ENCODE measurements at regions not wholly inside any gene's neighbourhood (a gene's known extent, or its start where the extent isn't known, plus 50 kb on each side); places are given as distances from the start of the nearest gene placed in this dataset.
"Not testable (repeated sequence)": the region's sequence is repeated elsewhere in the genome, so short reads cannot be mapped to it uniquely, and the experiment has no call there.

- H3K27ac ChIP-seq (ENCODE audit: low read depth in 1 of 2, low read length in 2 of 2); H3K36me3 ChIP-seq (replicated peaks in 1 of 2; ENCODE audit: control insufficient read depth in 1 of 2, insufficient read depth in 2 of 2, low read length in 2 of 2); H3K4me2 ChIP-seq (replicated peaks; ENCODE audit: extremely low read depth, low read length, poor library complexity, severe bottlenecking); H3K27me3 ChIP-seq (ENCODE audit: control insufficient read depth in 2 of 2, insufficient read depth in 2 of 2, low read length in 2 of 2); H3K4me1 Mint-ChIP-seq; H3K4me3 ChIP-seq (replicated peaks in 1 of 3; ENCODE audit: low read depth in 2 of 3, low read length in 3 of 3); H3K4me1 ChIP-seq (ENCODE audit: control insufficient read depth in 1 of 2, insufficient read depth in 2 of 2, low read length in 2 of 2); H2AFZ ChIP-seq (ENCODE audit: insufficient read depth, low read depth, low read length, poor library complexity, severe bottlenecking); H3K4me3 Mint-ChIP-seq; H3K9me3 Mint-ChIP-seq; H3K79me2 ChIP-seq (ENCODE audit: insufficient read depth, low read length); DNase-seq; H3K9ac ChIP-seq (ENCODE audit: insufficient read depth, low read length, poor library complexity, severe bottlenecking); intact Hi-C loops (cut with micrococcal nuclease); H4K20me1 ChIP-seq (ENCODE audit: insufficient read depth, low read length); H3K27me3 Mint-ChIP-seq (ENCODE audit: low read depth in 3 of 3); H3K27ac Mint-ChIP-seq; H3K36me3 Mint-ChIP-seq; H3K9me3 ChIP-seq (replicated peaks in 1 of 2; ENCODE audit: control insufficient read depth in 1 of 2, insufficient read depth in 1 of 2, low read length in 2 of 2): not testable (repeated sequence)
- WGBS (ENCODE audit: insufficient coverage), result 93% methylated on average over 4 of the region's 4 CpGs
These were observed 482.1 kb upstream of the ADGRL4 start for GRCh38 chr1:79488572-79489121.

- no peaks in the 10 kb centered on the region for H3K27me3 ChIP-seq (ENCODE audit: control insufficient read depth in 2 of 2, insufficient read depth in 2 of 2, low read length in 2 of 2)
- no peaks in the 10 kb centered on the region for H3K36me3 Mint-ChIP-seq
- H3K4me1 Mint-ChIP-seq, result no peaks in the 10 kb centered on the region
- WGBS (ENCODE audit: insufficient coverage), result 100% methylated on average over 2 of the region's 9 CpGs
- no peak for TF ChIP-seq CTCF (IDR thresholded peaks at IDR 0.05)
- H3K4me2 ChIP-seq (replicated peaks; ENCODE audit: extremely low read depth, low read length, poor library complexity, severe bottlenecking), result no peak overlapping the region
- H4K20me1 ChIP-seq (ENCODE audit: insufficient read depth, low read length), result no peaks in the 10 kb centered on the region
- no peak overlapping the region for H3K27ac ChIP-seq (ENCODE audit: low read depth in 1 of 2, low read length in 2 of 2)
- no peaks in the 10 kb centered on the region for H3K36me3 ChIP-seq (replicated peaks in 1 of 2; ENCODE audit: control insufficient read depth in 1 of 2, insufficient read depth in 2 of 2, low read length in 2 of 2)
- H3K4me3 ChIP-seq (replicated peaks in 1 of 3; ENCODE audit: low read depth in 2 of 3, low read length in 3 of 3), result no peak overlapping the region
- H3K79me2 ChIP-seq (ENCODE audit: insufficient read depth, low read length), result no peaks in the 10 kb centered on the region
- intact Hi-C loops (cut with micrococcal nuclease), result no loop called here
- no peaks in the 10 kb centered on the region for H3K4me1 ChIP-seq (ENCODE audit: control insufficient read depth in 1 of 2, insufficient read depth in 2 of 2, low read length in 2 of 2)
- no peak overlapping the region for H3K4me3 Mint-ChIP-seq
- no peak overlapping the region for H3K9ac ChIP-seq (ENCODE audit: insufficient read depth, low read length, poor library complexity, severe bottlenecking)
- peaks cover 0 to 13% (median 11%) of the 10 kb centered on the region in 7 donors for H3K9me3 Mint-ChIP-seq
- H2AFZ ChIP-seq (ENCODE audit: insufficient read depth, low read depth, low read length, poor library complexity, severe bottlenecking), result no peak overlapping the region
- H3K27me3 Mint-ChIP-seq (ENCODE audit: low read depth in 3 of 3), result no peaks in the 10 kb centered on the region
- no peak for DNase-seq
- H3K9me3 ChIP-seq (replicated peaks in 1 of 2; ENCODE audit: control insufficient read depth in 1 of 2, insufficient read depth in 1 of 2, low read length in 2 of 2), result peaks cover 11 to 12% of the 10 kb centered on the region in 2 donors
- H3K27ac Mint-ChIP-seq, result no peak overlapping the region
These were observed 472.3 kb upstream of the ADGRL4 start for GRCh38 chr1:79478728-79479373.
